KMS-11 (cell line): ENCODE measurements at regions not wholly inside any gene's neighbourhood (a gene's known extent, or its start where the extent isn't known, plus 50 kb on each side); places are given as distances from the start of the nearest gene placed in this dataset.

ENCODE experiments used
- H2AFZ ChIP-seq: fragments of 200-600 bp; sonication (generic); 2 replicates; pipeline ENCODE4 v1.6.1; 2016; ENCODE audit warnings: antibody characterized with exemption, mixed run types, low read depth
- H3K27ac ChIP-seq: fragments of 200-600 bp; sonication (generic); 2 replicates; pipeline ENCODE4 v1.6.1; 2016; ENCODE audit warnings: mild to moderate bottlenecking, mixed run types
- H3K27me3 ChIP-seq: fragments of 200-600 bp; sonication (generic); 2 replicates; pipeline ENCODE4 v1.6.1; 2017; ENCODE audit warnings: mild to moderate bottlenecking, low read depth, mixed run types, moderate library complexity; ENCODE audit not compliant: insufficient read depth
- H3K36me3 ChIP-seq: fragments of 200-600 bp; sonication (generic); 2 replicates; pipeline ENCODE4 v1.6.1; 2017; ENCODE audit warnings: mild to moderate bottlenecking, mixed run types; ENCODE audit not compliant: insufficient read depth
- H3K4me1 ChIP-seq: fragments of 200-600 bp; sonication (generic); 2 replicates; pipeline ENCODE4 v1.6.1; 2016; ENCODE audit warnings: mild to moderate bottlenecking, low read depth, mixed run types; ENCODE audit not compliant: poor library complexity, severe bottlenecking
- H3K4me2 ChIP-seq: fragments of 200-600 bp; sonication (generic); 2 replicates; pipeline ENCODE4 v1.7.0; 2016; ENCODE audit warnings: mild to moderate bottlenecking, mixed run types
- H3K4me3 ChIP-seq: fragments of 200-600 bp; sonication (generic); IDR thresholded peaks from 2 replicates; pipeline ENCODE4 v1.6.1; 2017; ENCODE audit warnings: low read depth, low read length, mixed read lengths; ENCODE audit not compliant: insufficient read depth
- H3K79me2 ChIP-seq: fragments of 200-600 bp; sonication (generic); 2 replicates; pipeline ENCODE4 v1.6.1; 2016; ENCODE audit warnings: low read depth, mixed run types; ENCODE audit not compliant: insufficient read depth
- H3K9ac ChIP-seq: fragments of 200-600 bp; sonication (generic); 2 replicates; pipeline ENCODE4 v1.6.1; 2016; ENCODE audit warnings: mild to moderate bottlenecking, mixed run types
- H4K20me1 ChIP-seq: fragments of 200-600 bp; sonication (generic); 2 replicates; pipeline ENCODE4 v1.6.1; 2016; ENCODE audit warnings: mild to moderate bottlenecking, mixed run types; ENCODE audit not compliant: insufficient read depth
- CTCF ChIP-seq: fragments of 200-600 bp; sonication (generic); conservative IDR thresholded peaks from 2 replicates; pipeline ENCODE4 v1.6.1; 2017; ENCODE audit warnings: low read depth, mild to moderate bottlenecking, antibody characterized with exemption, low read length, moderate library complexity, mixed read lengths

- no peak for TF ChIP-seq CTCF
- no peak overlapping the region for H3K4me3 ChIP-seq
- no peaks in the 10 kb centered on the region for H3K4me1 ChIP-seq
- no peaks in the 10 kb centered on the region for H4K20me1 ChIP-seq
- H3K4me2 ChIP-seq, result no peak overlapping the region
- H2AFZ ChIP-seq, result no peak overlapping the region
- H3K9ac ChIP-seq, result no peak overlapping the region
- H3K79me2 ChIP-seq, result no peaks in the 10 kb centered on the region
- no peaks in the 10 kb centered on the region for H3K27me3 ChIP-seq
- H3K36me3 ChIP-seq, result no peaks in the 10 kb centered on the region
- H3K27ac ChIP-seq, result no peak overlapping the region
Observed at GRCh38 chr2:147577323-147577997, 267.4 kb upstream of the ACVR2A start.

- TF ChIP-seq CTCF, result no peak
- no peaks in the 10 kb centered on the region for H3K36me3 ChIP-seq
- H3K4me1 ChIP-seq, result no peaks in the 10 kb centered on the region
- H3K27me3 ChIP-seq, result no peaks in the 10 kb centered on the region
- H3K4me2 ChIP-seq, result no peak overlapping the region
- no peaks in the 10 kb centered on the region for H3K79me2 ChIP-seq
- no peak overlapping the region for H3K27ac ChIP-seq
- no peaks in the 10 kb centered on the region for H4K20me1 ChIP-seq
- no peak overlapping the region for H2AFZ ChIP-seq
- no peak overlapping the region for H3K9ac ChIP-seq
- no peak overlapping the region for H3K4me3 ChIP-seq
Observed at GRCh38 chr2:147575106-147575505, 269.7 kb upstream of the ACVR2A start.

DNA sequence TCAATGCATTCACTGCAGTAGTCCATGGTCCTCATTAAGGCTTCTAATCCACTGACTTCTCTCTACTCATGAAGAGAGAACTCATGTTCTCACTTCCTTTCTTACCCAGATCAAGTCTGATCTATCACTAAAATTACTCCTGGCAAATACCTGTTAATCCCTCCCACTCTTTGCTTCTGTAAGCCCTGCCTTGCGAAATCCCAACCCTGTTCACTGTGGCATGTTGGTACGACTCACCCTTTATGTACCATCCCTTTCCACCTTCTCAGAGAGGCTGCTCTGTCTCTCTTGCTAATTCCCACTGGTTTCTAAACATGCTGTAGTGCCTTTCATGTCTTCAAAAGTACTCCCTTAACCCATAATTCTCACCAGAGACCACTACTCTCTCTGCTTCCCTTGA is 272.2 kb upstream of the ACVR2A start:
- Histone ChIP-seq H3K9ac (no peak overlapping the region), H3K27ac (no peak overlapping the region), H2AFZ (no peak overlapping the region)

GRCh38 chr2:147569426-147569825 is 275.4 kb upstream of the ACVR2A start:
- Histone ChIP-seq H3K4me3 (no peak overlapping the region), H2AFZ (no peak overlapping the region), H3K4me2 (no peak overlapping the region), H3K36me3 (no peaks in the 10 kb centered on the region), H3K4me1 (no peaks in the 10 kb centered on the region), H4K20me1 (no peaks in the 10 kb centered on the region), H3K9ac (no peak overlapping the region), H3K27me3 (no peaks in the 10 kb centered on the region), H3K27ac (no peak overlapping the region), H3K79me2 (no peaks in the 10 kb centered on the region)
- TF ChIP-seq CTCF, result no peak

More for the DNA sequence above, 272.2 kb upstream of the ACVR2A start:
- Histone ChIP-seq H3K4me3 (no peak overlapping the region), H3K36me3 (no peaks in the 10 kb centered on the region), H4K20me1 (no peaks in the 10 kb centered on the region), H3K4me1 (no peaks in the 10 kb centered on the region), H3K27me3 (no peaks in the 10 kb centered on the region), H3K79me2 (no peaks in the 10 kb centered on the region), H3K4me2 (no peak overlapping the region)
- no peak for TF ChIP-seq CTCF
